GM18867 (cell line): ENCODE measurements at regions not wholly inside any gene's neighbourhood (a gene's known extent, or its start where the extent isn't known, plus 50 kb on each side); places are given as distances from the start of the nearest gene placed in this dataset.

Experiments
- ATAC-seq: cut with Tn5 transposase; IDR thresholded peaks from one replicate; pipeline ENCODE4 v1.9.1; 2021; ENCODE audit warnings: mild to moderate bottlenecking, moderate library complexity; ENCODE audit not compliant: unreplicated experiment

DNA sequence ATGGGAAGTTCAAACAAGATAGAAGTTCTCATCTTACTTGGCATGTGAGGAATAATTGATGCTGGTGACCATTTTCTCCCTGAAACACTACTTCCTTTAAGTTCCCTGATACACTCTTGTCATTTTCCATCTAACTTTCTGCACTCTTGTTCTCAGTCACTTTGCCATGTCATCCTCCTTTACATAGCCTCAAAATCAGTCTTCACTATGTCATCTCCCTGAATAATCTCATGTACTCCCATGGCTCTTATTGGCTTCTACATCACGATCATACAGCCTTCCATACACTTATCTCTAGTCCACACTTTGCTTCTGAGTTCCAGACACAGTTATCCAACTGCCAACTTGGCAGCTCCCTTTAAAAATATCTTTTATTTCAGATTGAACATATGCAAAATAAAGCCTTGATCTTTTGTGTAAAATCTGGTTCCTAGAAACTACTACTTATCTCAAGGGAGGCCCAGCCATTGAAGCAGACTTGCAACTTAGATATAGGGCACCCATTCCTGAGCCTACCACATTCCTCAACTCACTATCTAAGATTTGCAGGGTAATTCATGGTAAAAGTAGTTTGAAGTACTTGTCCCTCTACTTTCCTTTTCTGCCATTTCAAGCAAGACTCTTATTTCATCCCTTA is 1070.2 kb upstream of the NXPH2 start:
- no peak for ATAC-seq

DNA sequence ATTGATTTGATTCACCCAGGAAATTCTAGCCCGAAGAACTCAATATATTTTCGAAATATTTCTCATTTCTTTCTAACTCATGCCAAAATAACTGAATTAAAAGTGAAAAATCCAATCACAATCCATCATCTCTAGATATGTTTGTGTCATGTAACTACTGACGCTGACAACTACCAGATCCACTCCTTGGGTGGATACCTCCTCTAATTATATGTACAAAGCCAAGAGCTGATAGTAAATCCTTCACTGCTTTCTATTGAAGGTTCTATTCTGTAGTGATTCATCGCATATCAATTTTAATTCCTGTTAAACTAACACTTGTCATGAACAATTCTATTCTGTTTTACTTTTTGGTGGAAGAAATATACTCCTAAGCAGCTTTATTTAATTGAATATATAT is 1056.6 kb upstream of the NXPH2 start:
- no peak for ATAC-seq

DNA sequence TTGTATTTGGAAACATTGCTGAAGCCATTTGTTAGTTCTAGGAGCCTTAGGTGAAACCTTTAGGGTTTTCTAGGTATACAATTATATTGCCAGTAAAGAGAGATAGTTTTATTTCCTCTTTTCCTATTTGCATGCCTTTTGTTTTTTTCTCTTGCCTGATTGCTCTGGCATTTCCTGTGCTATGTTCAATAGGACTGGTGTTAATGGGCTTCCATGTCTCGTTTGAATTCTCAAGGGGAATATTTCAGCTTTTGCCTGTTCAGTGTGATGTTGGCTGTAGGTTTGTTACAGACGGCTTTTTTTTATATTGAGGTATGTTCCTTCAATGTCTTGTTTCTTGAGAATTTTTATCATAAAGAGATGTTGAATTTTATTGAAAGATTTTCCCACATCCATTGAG is 1054.9 kb upstream of the NXPH2 start:
- ATAC-seq = no peak

DNA sequence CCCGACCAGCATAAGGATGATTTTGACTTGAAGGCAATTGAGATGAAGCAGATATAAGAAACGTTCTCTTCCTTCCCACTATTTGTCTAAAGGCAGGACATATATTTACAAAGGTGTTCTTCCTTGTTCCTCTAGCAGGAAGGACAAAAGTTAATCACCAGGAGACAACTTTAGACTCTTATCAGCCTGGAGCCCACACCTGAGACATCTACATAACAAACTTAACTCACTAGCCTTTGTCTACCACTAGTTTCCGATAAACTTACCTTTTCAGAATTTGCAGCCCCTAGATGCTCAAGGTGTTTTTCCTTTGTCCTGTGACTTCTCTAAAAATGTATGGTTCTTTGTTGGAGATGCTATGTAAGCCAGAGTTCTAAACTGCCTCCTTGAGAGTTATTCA is 1047.8 kb upstream of the NXPH2 start:
- no peak for ATAC-seq

DNA sequence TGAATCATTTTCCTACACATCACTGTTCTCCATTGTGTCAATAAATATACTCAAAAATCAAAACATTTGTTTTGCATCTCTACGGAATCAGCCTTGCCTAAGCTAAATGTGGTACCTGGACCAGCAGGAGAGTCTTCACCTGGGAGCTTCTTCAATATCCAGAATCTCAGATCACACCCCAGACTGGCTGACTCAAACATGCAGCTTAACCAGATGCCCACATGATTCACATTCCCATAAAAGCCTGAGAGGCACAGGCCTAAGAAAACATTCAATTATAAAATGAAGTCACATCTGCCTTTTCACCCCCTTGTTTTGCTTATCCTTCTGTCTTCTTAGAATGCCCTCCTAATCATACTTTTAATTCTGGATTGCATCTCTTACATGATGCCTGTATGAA is 1045.5 kb upstream of the NXPH2 start:
- no peak for ATAC-seq

DNA sequence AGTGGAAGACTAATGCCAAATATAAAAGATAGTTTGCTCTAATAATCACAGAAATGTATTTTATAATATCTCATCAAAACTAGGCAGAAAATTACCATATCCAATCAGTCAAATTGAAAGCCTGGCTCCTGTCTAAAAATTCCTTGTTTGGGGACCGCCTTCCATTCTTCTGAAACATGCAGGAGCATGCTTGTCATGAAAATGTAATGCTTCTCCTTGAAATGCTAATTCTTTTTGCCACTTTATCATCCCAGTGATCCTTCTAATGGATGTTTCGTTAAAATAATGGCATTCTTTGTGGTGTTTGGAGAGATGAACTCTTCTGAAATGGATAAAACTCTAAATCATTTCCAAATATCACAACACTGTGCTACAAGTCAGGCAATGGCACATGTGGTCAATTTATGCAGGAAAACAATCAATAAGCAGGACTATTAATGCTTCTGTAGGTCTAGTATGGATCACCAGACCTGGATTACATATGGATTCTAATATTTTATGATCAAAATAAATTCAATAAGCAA is 1039.1 kb upstream of the NXPH2 start:
- ATAC-seq = no peak

DNA sequence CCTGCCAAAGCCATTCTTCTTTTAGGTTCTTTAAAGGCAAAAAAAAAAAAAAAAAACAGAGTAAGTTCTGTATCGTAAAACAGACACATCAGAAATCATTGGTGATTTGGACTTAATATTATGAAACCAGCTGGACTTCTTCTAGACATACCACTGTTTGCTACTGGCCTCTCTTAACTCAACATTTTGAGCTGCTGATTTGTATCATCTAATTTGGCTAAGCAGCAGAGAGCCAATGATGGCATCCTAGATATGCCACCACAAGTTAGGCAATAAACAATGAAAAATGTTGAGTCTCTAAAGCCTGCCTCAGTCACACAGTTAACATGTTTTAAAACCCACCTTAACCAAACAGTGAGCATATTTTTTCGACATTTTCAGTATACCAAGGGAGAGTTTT is 1034.3 kb upstream of the NXPH2 start:
- ATAC-seq = no peak

DNA sequence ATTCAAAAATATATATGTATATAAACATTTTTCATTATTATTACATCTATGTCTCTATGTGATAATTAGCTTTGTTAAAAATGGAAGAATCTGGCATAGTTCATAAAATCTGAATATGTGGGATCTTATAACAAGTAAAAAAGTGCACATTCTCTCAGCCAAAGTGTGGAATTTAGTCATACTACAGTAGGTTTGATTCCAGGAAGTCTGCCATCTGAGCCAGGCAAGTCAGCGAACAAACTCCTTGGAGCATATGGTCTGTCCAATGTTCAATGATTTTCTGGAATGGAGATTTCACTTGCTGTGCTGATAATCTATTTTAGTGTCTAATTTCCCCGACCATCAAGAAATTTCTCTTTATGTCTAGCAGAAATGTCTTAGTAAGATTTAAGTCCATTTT is 1033.2 kb upstream of the NXPH2 start:
- ATAC-seq = no peak

DNA sequence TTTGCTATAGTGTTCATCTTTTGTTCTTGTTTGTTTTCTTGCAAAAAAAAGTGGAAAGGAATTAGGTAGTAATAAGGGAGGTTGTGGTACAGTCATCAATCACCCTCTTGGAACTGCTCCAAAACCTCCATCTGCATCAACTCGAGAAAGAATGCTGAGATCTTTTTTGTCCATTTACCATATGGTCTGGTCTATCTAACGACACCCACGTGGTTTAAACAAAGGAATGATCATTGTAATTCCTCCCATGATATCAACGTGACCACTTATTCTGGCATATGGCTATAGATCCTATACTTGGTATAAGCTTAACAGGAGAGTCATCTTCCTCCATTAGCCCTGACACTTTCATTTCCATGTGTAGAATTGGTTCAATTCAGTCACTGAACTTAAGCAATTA is 1025.3 kb upstream of the NXPH2 start:
- no peak for ATAC-seq

DNA sequence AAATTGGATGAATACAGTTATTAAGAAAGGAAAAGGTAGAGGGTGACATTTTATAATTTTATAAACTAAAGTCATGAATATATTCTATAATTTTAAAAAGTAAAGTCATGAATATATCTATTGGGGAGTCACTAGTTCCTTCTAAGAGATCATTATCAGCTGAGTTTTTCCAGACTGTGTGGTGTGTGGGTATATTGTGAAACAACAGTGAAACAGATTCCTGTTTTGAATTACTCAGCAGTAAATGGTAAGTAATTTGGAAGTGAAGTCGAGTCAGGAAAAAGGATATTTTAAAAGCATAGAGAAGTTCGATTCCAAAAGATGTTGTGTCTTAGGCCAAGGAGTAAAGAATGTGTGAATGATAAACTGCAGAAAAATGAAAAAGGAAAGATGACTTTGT is 1018.2 kb upstream of the NXPH2 start:
- ATAC-seq = no peak

DNA sequence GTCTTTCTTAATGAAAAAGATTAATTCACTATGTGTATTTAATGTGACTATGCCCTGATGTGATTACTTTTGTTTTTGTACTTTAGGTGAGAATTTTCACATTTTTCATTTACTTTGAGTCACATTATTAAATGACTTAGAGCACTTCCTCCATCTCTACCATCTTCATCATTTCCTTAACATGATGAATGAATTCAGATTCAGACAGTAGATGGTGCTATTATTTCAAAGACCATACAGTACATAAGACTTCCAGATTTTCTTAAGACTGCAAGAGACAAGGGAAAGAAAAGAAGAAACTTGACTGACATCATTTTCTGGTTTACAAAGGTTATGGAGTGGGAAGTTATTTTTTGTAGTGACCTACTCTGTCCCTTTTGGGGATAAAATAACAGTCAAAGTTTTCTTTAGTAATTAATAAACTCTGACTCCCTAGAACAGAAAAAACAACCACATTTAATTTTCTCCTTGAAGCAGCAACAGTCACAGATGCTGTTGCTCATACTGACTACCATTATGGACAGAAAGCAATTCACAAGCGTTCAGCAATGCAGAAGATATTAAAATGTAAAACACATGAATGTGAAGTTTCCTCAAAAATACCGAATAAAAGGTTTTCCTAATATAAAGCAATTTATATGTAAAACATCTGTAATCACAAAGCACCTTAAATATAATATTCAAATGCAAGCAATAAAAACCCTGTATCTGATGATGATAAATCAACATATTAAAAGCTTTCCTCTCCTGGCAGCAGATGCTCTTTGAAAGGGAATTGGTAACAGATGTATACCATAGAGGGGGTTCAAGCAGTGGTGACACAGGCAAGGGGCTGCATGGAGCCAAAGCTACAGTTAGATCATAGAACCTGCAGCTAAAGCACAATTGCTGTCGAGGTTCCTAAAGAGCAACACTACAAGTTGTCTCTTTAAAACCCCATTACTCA is 1010.9 kb upstream of the NXPH2 start:
- no peak for ATAC-seq

DNA sequence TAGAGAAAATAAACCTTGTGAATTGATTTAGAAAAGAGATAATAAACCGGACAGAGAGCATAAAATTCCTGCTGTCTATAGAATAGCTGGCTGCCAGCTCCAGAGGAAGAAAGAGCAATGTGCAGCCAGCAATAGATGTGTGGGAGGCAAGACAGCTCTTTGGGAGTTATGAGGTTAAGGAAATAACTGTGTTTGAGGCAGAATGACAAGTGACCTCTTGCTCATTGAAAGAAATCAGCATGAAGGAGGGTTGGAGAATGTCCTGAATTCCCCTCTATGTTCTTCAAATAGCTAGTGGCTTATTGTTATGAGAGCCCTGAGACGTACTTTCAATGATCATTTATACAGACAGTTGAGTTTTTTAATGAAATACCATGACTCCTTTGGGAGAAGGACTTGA is 1009.9 kb upstream of the NXPH2 start:
- no peak for ATAC-seq

DNA sequence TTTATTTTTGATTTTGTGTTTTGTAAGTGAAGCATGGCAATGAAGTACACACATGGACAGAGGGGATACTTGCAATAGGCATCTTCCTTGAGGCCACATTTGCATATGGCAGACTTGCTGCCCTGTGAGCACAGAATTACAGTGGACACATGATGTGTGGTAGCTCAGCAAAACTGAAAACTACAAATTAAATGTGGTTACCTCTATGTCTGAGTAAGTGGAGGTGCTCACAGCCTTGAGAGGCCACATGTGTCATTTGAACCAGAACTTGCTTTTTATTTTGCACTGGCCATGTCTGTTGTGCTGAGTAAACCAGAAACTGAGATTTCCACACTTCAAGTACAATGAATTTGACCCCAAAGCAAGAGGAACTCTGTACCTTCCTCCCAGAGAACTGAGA is 998.5 kb upstream of the NXPH2 start:
- ATAC-seq = no peak

DNA sequence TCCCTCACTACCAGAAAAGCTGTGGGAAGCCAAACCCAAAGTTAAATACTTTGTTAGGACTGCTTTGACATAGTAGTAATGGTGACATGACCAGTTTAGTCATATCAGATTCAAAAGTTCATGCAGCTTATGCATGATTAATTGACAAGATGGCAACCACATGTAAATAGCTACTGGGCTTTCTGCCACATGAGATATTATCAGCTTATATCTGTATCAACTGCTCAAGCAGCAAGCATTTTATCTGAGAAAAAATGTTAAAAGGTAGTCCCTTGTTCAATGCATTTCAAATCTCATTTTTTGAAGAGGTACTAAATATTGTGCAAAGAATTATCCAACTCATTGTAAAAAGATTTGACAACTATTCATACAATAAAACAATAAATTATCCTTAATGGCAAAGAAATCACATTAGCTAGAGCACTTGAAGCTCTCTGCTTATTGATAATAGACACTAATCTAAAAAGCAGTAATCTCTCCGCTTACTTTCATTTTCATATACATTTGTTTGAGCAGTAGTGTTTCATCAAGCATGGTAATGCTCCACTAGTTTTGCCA is 993.6 kb upstream of the NXPH2 start:
- peak; percentile 43 for ATAC-seq

DNA sequence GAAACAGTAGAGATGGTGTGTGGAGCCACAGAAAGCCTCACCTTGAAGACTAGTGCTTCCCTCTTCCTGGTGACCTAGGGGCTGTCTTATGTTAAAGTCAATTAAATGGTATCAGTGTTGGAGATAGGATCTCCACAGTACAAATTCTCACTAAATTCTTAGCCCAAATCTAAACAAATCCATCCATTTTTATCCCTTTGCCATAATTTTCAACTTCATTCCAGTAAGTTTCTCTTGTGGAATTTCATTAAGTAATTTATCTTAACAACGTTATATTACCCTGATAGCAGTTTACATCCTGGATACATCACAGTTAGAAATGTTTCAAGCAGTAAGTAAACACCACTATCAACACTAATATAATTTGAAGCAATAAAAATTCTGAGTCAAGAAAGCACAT is 989.4 kb upstream of the NXPH2 start:
- no peak for ATAC-seq

DNA sequence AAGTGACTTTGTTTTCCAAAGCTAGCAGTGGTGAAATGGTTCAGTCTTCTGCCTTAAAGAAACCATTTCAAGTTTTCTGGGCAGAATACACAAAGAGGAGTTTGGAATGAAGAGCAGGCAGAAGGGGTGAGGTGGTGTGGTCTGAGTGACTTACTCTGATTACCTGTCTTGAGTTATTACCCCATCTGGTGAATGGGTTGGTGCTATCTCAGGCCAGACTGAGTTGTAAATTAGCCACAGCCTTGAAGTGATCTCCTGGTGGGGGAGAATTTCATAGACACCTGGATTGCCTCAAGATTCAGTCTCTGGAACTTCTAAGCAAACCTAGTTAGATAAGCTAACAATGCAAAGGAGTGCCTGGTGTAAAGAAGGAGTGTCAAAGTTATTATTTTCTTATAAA is 983.5 kb upstream of the NXPH2 start:
- no peak for ATAC-seq

DNA sequence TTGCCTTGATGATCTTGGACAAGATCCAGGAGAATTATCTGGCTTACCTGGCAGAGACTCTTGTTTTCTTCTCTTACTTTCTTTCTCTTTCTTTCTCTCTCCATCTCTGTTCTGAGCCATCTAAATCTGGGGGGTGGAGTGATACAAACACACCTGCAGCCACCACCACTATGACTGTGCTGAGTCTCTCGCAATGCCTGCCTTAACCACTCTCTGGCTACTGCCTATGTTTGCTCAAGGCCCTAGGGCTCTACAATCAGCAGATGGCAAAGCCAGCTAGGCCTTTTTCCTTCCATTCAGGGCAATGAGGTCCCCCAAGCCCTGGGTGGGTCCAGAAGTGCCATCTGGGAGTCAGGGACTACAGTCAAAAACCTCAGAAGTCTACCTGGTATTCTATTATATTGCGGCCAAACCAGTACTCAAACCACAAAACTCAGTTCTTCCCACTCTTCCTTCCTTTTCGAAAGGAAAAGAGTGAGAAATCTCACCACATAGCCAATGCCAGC is 978.9 kb upstream of the NXPH2 start:
- ATAC-seq = no peak

DNA sequence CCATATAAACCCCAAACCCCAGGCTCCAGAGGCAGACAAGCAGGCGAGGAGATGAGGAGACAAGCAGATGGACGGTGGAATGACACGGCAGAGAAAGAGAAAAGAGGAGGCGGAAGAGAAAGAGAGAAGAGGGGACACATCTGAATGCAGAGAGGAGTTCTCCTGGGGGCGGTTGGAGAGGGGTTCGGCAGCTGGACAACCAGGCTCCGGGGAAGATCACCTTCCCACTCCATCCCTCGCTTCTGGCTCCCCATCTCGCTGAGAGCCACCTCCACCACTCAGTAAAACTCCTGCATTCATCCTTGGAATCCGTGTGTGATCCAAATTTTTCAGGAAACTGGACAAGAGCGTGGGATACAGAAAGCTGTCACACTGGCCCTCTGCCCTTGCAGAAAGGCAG is 966.7 kb upstream of the NXPH2 start:
- no peak for ATAC-seq

DNA sequence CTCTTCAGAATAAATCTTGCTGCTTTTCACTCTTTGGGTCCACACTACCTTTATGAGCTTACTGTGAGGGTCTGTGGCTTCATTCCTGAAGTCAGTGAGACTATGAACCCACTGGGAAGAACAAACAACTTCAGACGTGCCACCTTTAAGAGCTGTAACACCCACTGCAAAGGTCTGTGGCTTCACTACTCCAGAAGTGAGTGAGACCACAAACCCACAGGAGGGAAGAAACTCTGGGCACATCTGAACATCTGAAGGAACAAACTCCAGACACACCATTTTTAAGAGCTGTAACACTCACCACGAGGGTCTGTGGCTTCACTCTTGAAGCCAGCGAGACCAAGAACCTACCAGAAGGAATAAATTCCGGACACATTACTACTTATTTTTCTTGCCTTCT is 964.1 kb upstream of the NXPH2 start:
- no peak for ATAC-seq

DNA sequence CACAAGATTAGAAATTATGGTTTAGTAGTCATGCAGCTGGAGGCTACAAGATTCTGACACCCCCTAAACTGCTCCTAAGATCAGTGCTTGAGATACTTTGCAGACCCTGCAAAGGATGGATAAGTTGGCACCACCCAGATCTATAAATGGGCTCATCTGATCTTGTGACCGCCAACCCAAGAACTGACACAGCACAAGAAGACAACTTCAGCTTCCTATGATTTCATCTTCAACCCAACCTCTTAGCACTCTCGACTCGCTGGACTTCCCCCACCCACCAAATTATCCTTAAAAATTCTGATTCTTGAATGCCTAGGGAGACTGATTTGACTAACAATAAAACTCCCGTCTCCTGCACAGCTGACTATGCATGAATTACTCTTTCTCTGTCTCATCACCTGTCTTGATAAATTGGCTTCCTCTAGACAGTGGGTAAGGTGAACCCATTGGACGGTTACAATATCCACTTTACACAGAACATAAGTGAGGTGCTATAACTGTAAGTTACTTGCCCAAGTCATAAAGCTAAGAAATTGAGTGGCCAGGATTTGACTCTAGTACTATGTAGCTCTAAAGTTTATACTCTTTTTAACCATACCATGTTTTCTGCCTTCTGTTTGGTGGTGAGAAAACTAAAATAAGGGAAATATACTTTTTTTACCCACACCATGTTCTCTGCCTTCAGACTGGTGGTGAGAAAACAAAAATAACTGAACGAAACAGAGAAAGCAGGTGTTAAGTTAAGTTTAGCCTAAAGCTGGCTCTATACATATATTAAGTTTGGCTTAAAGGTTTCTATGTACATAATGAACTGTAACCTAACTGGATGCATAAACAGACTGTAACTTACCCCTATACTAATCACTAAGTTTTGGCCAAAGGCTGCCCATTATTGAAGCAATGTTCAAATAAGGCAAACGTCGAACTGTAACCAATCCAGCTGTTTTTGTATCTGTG is 962.3 kb upstream of the NXPH2 start:
- ATAC-seq = peak; percentile 42

DNA sequence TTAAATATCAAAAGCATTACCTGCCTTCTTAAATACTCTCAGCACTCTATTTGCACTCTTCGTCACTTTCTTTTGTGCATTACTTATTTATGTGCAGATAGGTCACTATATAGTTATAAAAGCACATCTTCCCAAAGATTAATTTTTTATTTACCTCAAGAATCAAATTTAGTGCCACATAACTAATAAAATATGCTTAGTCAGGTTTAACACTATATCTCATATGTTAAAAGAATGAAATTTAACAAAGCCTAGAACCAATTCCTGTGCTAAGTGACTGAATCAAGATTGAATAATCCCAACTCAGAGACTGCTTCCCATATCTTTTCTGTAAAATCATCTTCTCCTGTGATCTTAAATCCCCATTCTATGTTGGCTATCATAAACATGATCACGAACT is 957.5 kb upstream of the NXPH2 start:
- no peak for ATAC-seq
